ENCODE measurements at regions not wholly inside any gene's neighbourhood (a gene's known extent, or its start where the extent isn't known, plus 50 kb on each side); places are given as distances from the start of the nearest gene placed in this dataset.
A peak's percentile ranks its signal among the peaks of the same experiment; 100 is the strongest.

DNA sequence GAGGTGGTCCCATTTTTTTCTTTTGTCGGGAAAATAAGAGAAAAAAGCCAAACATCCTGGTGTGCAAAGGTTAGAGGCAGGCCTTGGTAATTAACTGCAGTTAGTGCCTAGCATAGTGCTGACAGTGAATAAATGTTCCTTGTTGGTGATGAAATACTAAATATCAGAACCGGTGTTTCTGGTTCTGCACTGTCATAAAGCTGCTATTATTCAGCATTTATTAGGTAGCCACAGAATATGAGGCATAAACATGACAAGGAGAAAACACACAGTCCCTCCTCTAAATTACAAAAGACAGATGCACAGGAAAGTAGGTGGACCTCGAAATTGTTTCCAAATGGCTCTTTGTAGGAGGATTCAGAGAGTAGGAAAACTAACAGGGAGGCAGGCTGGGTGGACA lies 122.0 kb upstream of the ADGRL2 start:
- DNase-seq = no peak
- TF ChIP-seq, protein P1, sequence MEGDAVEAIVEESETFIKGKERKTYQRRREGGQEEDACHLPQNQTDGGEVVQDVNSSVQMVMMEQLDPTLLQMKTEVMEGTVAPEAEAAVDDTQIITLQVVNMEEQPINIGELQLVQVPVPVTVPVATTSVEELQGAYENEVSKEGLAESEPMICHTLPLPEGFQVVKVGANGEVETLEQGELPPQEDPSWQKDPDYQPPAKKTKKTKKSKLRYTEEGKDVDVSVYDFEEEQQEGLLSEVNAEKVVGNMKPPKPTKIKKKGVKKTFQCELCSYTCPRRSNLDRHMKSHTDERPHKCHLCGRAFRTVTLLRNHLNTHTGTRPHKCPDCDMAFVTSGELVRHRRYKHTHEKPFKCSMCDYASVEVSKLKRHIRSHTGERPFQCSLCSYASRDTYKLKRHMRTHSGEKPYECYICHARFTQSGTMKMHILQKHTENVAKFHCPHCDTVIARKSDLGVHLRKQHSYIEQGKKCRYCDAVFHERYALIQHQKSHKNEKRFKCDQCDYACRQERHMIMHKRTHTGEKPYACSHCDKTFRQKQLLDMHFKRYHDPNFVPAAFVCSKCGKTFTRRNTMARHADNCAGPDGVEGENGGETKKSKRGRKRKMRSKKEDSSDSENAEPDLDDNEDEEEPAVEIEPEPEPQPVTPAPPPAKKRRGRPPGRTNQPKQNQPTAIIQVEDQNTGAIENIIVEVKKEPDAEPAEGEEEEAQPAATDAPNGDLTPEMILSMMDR (IDR thresholded peaks at IDR 0.05; ENCODE audit: control extremely low read depth, extremely low read depth) = no peak
- Histone ChIP-seq H3K9ac (ENCODE audit: insufficient read depth in 1 of 2, low read length in 2 of 2) (no peak overlapping the region), H3K27ac (ENCODE audit: low read depth in 1 of 2, low read length in 1 of 2) (no peak overlapping the region), H3K27me3 (ENCODE audit: control insufficient read depth in 3 of 3, insufficient read depth in 3 of 3, low read length in 2 of 3) (no peaks in the 10 kb centered on the region), H3K9me3 (ENCODE audit: control insufficient read depth in 4 of 4, insufficient read depth in 3 of 4, low read length in 3 of 4) (no peaks in the 10 kb centered on the region), H3K4me1 (ENCODE audit: control insufficient read depth in 5 of 5, insufficient read depth in 5 of 5, low read length in 5 of 5) (peaks cover 4 to 30% (median 15%) of the 10 kb centered on the region in 5 donors), H3K4me3 (no peak overlapping the region), H3K36me3 (ENCODE audit: control insufficient read depth in 4 of 4, insufficient read depth in 4 of 4, low read length in 4 of 4) (no peaks in the 10 kb centered on the region)
- ATAC-seq (ENCODE audit: insufficient read depth, low FRiP score) = no peak
- WGBS, 2 donors = 82 to 90% methylated on average over 3 of the region's 3 CpGs

DNA sequence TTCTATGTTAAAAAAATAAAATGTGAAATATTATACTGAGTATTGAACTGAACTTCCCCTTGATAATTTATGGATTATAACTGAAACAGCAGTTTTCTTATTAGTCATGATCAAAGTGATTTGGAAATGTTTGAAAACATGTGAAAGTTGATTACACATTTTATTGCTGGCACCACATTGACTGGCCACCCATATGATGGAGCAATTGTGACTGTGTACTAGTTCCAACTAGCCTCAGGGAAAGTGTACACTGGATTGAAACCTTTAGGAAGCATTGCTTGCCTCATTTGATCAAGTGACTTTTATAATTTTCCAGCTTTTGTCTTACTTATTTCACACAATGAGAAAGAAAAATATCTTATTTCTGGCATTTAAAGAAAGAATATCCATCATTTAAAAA lies 128.0 kb upstream of the ADGRL2 start:
- TF ChIP-seq, protein P1 (IDR thresholded peaks at IDR 0.05; ENCODE audit: control extremely low read depth, extremely low read depth) = no peak
- peaks cover 0 to 18% (median 2%) of the 10 kb centered on the region in 5 donors for H3K4me1 ChIP-seq (ENCODE audit: control insufficient read depth in 5 of 5, insufficient read depth in 5 of 5, low read length in 5 of 5)
- no peak overlapping the region for H3K27ac ChIP-seq (ENCODE audit: low read depth in 1 of 2, low read length in 1 of 2)
- no peaks in the 10 kb centered on the region for H3K9me3 ChIP-seq (ENCODE audit: control insufficient read depth in 4 of 4, insufficient read depth in 3 of 4, low read length in 3 of 4)
- H3K4me3 ChIP-seq = no peak overlapping the region
- no peaks in the 10 kb centered on the region for H3K27me3 ChIP-seq (ENCODE audit: control insufficient read depth in 3 of 3, insufficient read depth in 3 of 3, low read length in 2 of 3)
- ATAC-seq (ENCODE audit: insufficient read depth, low FRiP score) = no peak
- no peaks in the 10 kb centered on the region for H3K36me3 ChIP-seq (ENCODE audit: control insufficient read depth in 4 of 4, insufficient read depth in 4 of 4, low read length in 4 of 4)
- DNase-seq = no peak
- H3K9ac ChIP-seq (ENCODE audit: insufficient read depth in 1 of 2, low read length in 2 of 2) = no peak overlapping the region

DNA sequence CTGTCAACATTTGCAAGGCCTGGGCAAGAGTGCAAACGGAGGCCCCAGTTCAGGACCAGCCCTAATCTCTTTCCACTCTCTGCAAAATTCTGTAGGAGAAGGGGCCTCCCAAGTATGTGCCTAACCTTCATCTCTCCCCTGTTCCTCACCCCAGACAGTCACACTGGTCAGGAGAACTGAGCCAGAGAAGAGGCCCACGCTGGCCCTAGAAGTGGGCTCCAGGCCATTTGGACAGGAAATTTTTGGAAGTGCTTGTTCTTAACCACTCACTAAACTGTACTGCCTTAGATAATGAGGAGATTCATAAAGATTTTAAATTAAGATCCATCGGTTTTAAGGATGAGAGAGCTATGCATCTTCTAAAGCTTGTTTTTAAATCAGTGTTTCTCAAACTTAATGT lies 129.7 kb upstream of the ADGRL2 start:
- ATAC-seq (ENCODE audit: insufficient read depth, low FRiP score) = no peak

More for the DNA sequence above, 129.7 kb upstream of the ADGRL2 start:
- Histone ChIP-seq H3K4me3 (no peak overlapping the region), H3K27me3 (ENCODE audit: control insufficient read depth in 3 of 3, insufficient read depth in 3 of 3, low read length in 2 of 3) (no peaks in the 10 kb centered on the region), H3K36me3 (ENCODE audit: control insufficient read depth in 4 of 4, insufficient read depth in 4 of 4, low read length in 4 of 4) (no peaks in the 10 kb centered on the region), H3K27ac (ENCODE audit: low read depth in 1 of 2, low read length in 1 of 2) (no peak overlapping the region), H3K9ac (ENCODE audit: insufficient read depth in 1 of 2, low read length in 2 of 2) (no peak overlapping the region), H3K9me3 (ENCODE audit: control insufficient read depth in 4 of 4, insufficient read depth in 3 of 4, low read length in 3 of 4) (no peaks in the 10 kb centered on the region), H3K4me1 (ENCODE audit: control insufficient read depth in 5 of 5, insufficient read depth in 5 of 5, low read length in 5 of 5) (peaks cover 0 to 29% (median 5%) of the 10 kb centered on the region in 5 donors)
- TF ChIP-seq, protein P1 (IDR thresholded peaks at IDR 0.05; ENCODE audit: control extremely low read depth, extremely low read depth) = no peak
- 63 to 74% methylated on average over 3 of the region's 3 CpGs for WGBS, 2 donors
- peak; percentile 50 to 72 (median 55) for DNase-seq

All from lung (tissue), 11 donors.